CD4-positive, alpha-beta T cell treated with Interleukin-4 for 1 hour (primary cell): ENCODE measurements at regions not wholly inside any gene's neighbourhood (a gene's known extent, or its start where the extent isn't known, plus 50 kb on each side); places are given as distances from the start of the nearest gene placed in this dataset.

Source experiments
- DNase-seq, 2 donors: peaks; one replicate each; pipeline ENCODE4 v3.0.0-alpha.2; 2020 to 2022

DNA sequence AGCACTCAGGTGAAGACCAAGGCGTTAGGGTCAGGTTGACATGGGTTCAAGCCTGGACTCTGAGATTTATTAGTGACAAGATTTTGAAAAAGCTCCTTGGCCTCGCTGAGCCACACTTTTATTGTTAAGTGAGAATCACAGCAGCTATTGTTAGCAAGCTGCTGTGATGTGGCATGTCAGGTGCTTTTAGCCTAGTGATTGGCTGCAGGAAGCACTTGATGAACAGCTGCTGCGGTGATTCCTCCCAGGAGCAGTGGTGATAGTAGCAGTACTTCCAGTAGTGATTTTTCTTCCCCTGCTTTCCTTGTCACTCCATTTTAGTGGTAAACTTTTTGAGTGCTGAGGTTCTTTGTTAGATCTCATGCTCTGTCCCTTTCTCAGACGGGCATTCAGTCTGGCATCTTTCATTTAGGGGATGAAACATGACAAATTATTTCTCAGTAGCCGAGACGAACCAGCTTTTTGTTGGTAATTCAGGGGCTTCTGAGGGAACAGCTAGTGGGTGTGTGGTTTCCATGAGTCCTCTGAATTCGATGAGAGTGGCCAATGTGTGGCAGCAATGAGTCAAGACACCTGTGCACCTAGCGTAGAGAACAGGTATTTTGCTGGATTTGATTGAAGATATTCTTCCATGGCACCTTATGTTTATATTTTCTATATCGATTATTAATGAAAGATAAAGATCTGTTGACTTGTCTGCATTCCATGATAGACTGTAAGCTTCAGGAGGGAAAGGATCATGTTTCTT, 696.7 kb downstream of the DHX35 start:
- no peak for DNase-seq

GRCh38 chr20:39654171-39654570, 692.0 kb downstream of the DHX35 start:
- no peak for DNase-seq

DNA sequence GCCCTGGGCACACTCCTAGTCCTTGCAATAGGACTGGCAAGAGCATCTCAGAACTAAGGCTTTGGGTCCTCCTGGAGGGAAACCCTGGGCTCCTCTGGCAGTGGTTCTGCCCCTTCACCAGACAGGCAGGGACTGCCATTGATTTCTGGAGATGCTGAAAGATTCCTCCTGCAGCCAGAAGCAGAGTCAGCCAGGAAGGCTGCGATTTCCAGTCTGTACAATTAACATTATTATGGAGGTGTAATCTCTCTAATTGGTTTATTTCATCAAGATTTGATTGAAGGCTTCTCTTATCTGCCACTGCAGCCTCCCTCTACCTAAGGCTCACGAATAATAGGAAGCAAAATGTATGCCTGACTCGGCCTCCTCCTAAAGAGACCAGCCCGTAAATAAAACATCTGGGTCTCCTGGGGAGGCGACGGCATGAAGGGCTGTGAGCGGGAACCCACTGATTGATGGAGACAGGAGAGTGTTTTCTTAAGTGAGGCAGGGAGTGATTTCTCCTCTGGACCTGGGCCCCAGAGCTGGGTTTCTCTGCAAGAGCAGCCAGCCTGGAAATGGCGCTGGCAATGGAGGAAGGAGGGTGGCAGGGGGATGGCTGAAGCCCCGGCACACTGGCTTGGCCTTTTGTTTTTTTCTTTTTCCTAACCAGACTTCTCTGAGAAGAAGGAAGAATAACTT, 689.6 kb downstream of the DHX35 start:
- DNase-seq, result no peak

DNA sequence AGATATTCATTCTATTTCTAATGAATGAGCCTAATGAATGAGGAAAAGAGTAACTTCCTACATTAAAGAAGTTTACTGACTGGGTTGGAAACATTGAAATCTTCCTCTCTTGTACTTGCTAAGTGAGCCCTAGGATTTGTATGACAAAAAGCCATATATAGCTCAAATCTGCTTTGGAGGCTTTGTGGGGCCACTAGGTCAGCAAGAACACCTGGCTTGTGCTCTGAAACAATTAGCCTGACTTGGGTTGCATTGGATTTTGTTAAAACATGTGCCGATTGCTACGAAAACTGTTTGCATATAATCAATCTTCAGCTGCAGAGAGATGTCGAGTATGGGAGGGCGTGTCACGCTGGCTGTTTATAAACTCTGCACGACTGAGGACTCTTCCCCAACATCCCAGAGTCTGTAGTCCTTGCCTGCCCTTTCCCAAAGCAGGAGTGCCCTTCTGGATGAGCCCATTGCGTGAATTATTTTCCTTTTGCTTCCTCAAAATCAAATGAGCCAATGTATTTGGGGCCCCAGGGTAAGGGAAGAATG, 684.8 kb downstream of the DHX35 start:
- DNase-seq, result no peak

GRCh38 chr20:39645131-39645530, 683.0 kb downstream of the DHX35 start:
- no peak for DNase-seq

DNA sequence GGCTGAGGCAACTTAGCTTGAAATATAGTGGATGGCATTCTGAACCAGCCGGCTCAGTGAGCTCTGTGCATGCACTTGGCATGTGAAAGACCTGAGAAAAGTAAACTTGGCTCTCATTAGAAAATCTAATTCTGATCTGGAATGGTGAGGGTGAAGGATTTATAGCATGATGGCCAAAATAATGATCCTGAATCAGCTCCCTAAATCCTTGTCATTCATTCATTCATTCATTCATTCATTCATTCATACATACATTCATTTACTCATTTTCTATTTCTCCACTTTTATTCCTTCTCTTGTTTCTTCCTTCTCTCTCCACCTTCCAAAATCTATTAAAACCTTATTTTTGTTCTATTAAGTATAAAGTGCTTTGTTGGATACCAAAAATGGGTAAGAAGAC, 681.1 kb downstream of the DHX35 start:
- no peak for DNase-seq

GRCh38 chr20:39641423-39641822, 679.3 kb downstream of the DHX35 start:
- DNase-seq, result no peak

- DNase-seq, result no peak
Measured at GRCh38 chr20:39640147-39640546, 678.0 kb downstream of the DHX35 start.

DNA sequence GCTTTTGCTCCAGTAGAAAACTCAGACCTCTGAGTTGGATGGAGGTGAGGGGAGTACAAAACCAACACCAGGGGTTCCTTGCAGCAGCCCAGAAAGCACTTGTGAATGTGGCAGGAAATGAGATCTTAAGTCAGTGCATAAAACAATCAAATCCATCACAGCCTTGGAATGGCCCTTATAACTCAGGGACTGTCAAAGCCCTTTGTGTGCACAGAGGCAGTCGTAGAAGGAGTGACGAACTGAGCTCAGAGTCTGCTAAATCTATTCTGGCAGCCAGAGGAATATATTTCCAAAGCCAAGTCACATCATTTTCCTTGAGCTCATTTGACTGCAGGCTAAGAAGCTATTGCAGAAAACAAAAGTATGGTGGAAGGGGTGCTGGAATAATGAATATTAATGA, 676.6 kb downstream of the DHX35 start:
- DNase-seq, result no peak

- no peak for DNase-seq
Measured at GRCh38 chr20:39633689-39634088, 671.5 kb downstream of the DHX35 start.

- no peak for DNase-seq
Measured at GRCh38 chr20:39632757-39633156, 670.6 kb downstream of the DHX35 start.

DNA sequence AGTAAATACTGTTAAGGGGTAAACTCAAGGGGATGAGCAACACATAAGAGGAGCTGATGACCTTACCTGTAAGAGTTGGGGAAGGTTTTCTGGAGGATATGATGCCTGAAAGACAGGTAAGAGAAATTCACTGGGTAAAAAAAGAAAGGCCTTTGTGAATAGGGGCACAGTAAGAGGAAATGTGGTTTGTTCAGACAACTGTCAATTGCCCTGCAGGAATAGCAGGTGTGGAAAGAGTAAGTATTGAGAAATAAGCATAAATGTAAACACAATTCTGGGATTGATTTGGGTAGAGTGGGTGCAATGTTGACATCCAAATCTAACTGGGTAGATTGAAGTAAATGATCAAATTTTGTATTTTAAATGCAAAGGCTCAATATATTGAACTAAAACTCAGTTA, 670.0 kb downstream of the DHX35 start:
- no peak for DNase-seq

DNA sequence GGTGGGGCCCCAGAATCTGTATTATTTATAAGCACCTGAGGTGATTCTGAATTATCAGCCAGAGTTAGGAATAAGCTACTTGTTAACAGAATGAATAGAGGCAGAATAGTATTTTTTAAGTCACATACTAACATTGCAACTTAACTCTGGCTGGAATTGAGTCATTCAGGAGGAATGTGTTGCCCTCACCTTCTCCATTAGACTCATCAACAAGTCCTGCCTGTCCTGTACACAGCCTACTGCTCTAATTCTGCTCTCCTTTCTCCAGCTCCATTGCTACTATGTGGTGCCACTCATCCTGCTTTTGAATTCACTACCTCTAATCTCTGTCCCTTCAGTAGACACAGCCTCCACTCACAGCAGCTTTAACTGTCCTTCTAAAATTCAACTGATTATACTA, 669.4 kb downstream of the DHX35 start:
- DNase-seq, result no peak

DNA sequence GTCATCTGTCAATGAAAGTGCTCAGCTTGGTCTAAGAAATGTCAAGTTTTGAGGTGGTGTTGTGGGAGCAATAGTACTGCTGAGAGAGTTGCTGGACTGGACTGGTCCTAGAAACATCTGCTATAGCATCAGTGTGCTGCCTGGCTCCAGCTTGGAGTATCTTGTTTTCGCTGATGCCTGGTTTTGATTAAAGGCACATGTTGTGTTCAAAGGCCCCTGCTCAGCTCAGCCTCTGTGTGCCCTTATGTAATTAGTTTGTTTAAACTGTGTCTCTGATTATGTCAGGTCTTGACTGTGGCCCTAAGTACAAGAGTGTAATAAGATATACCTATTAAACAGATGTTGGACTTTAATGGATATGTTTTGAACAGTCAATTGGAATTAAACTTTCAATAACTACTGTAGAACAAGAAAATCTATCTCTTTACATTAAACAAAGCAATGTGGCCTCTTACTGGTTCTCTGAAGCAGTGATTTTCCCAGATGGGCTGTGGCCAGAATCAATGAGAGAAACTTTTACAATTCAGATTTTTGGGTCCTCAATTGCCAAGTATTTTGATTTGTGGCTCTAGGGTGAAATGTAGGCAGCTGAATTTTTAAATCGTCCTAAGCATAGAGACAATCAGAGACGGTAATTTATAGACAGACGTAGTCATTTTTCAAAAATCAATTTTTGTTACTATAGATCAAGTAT, 668.2 kb downstream of the DHX35 start:
- DNase-seq, result no peak

DNA sequence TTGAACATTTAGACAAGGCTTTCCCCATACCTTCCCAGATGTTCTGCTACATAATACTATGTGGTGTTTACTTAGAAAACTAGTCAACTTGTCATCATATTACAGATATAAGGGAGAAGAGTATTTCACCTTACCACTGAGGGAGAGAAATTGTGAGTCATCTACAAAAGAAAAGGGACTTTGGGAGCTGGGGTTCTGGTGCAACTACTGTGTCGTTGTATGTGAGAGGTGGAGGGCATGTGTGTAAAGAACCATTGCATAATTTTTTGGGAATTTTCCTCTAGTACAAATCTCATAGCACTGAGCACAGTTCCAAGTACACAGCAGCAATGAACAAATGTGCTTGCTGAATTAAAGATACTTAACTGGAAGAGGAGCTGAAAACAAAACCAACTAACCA, 665.6 kb downstream of the DHX35 start:
- DNase-seq, result no peak

DNA sequence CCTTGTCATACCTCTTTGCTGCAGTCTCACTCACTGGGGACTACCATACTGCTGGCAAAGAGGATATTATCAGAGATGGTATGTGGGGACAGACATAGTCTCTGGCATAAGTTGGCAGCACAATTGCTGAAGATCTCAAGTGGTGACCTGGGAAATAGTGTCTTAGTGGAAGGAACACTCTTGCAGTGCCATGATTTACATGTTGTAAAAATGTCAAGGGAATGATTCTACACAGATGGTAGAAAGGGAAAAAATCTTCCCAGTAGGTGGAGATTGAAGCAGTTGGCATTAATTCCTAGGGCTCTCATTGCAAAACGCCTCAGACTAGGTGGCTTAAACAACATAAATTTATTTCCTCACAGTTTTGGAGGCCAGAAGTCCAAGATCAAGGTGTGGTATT, 662.2 kb downstream of the DHX35 start:
- DNase-seq, result no peak

DNA sequence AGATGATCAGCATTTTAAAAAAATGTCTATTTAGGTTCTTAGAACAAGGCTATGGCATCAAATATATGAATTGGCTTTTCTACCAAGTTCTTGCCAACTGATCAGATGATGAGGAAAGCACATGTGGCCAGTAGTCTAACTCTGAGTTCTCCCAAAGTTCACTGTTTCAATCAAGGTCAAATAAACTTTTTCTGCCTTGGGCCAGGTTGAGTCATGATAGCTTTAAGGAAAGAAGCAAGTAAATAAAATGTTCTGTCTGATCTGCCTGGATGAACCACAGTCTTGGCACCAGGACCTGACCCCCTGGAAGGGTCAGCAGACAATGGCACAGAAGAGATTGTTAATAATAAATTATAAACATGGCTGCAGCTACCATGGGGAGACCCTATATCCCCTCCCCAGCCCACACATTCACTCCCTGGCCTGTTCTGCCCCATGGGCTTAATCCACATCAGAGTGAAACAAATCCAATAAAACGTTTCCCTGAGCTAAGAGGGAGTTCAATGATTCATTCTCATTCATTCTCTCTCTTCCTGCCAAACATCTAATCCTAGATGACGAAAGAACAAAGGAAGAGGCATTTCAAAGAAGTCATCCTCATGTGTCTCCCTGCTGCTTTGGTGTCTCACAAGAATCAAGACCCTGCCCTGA, 661.6 kb downstream of the DHX35 start:
- no peak for DNase-seq

DNA sequence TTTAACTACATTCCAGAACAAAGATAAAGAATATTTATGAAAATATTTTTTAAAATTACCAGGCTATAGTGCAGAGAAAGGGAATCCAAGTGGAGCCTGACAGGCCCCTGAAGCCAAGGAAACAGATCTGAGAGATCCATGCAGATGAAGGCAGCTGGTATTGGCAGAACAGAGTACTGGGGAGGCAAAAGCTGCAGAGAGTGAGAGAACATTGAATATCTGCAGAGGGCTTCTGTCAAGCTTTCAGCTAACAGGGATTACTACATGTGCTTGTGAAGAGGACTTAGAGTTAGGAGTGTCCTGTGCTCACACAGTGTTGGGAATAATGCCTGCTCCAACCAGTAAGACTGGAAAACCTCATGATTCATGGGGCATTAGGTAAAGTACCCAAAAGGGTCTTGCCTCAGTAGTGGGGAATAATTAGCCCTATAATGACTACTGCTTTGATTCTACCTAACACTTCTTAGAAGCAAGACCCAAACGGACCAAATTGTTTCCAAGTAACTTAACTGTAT, 657.2 kb downstream of the DHX35 start:
- no peak for DNase-seq

GRCh38 chr20:39611901-39612300, 649.8 kb downstream of the DHX35 start:
- DNase-seq, result no peak

DNA sequence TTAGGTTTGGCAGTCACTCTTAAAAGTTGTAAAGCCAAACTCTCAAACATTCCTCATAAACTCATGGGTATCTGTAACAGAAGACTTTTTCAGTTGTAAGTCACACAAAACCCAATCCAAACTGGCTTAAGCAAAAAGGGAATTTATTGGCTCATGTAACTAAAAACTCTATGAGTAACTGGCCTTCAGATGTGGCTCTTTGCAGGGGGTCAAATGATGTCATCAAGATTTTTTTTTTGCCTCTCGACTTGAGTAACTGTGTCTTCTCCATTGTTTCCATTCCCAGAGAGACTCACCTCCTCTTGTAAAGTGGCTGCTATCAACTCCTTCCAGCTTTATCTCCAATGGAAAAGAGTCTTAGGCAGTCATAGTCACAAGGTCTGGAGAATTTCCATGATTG, 645.0 kb downstream of the DHX35 start:
- DNase-seq, result no peak

DNA sequence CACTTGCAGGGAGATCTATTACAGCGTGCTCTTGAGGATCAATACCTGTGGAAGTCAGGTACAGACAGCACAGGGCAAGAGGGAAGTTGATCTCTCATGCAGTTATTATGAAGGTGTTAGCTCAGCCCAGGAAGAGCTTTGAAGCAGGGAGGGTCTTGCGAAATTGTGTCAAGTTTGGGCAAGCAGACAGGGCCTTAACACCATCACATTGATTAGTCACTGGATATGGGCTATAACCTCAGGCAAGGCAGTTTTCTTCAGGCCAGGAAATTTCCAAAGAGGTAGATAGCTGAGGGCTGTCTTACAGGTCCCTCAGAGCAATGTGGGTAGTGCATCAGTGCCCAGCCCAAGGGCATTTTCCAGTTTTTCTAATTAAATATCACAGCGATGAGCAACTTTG, 643.8 kb downstream of the DHX35 start:
- no peak for DNase-seq

DNA sequence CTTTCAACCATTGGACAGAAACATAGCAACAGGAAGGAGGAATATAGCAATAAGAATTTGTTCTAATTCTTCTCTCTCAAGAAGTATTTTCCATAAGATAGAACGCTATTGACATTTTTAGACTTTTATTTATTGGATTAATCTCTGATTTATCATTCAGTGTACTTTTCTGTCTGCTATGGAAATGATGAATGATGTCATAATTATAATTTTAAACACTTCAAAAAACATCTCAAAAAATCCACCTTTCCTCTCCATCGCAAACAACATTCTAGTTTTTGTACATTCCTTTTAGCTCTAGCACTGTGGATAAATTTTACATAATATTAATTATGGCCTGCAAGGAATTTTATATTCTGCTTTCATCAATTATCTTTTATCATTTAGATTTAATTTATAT, 643.2 kb downstream of the DHX35 start:
- DNase-seq, result no peak

DNA sequence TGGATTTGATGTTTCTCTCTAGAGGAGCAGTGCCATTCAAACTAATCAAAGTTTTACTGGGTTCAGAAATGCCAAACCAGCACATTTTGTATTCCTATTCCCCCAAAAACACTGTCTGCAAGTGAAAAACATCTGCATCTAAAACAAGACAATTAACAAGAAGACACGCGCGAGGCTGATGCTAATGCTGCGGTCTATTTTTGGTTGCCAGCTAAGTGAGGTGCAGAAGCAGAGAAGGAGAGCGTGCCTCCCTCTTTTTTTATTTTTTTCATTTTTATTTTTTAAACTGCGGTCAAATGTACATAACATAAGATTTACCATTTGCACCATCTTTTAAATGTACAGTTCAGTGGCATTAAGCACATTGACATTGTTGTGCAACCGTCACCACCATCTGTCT, 641.1 kb downstream of the DHX35 start:
- no peak for DNase-seq
